ENCODE measurements at regions not wholly inside any gene's neighbourhood (a gene's known extent, or its start where the extent isn't known, plus 50 kb on each side); places are given as distances from the start of the nearest gene placed in this dataset.

DNA sequence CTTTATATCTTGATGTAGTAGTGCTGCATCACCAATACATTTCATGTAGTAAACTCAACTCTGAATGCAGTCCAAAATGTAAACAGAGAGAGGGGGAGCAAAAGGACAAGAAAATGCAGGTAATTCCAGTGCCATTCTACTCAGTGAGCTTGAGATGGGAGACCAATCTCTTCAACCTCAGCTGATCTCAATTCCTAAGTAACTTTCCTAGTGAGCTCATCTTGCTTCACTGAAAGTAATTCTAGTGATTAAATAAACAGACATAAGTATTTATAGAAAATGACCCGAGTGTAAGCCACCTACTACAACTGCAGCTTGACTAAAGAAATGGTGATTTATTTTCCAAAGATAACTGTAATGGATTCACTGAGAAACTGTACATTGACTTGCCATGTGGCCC is 424.5 kb downstream of the DMRT2 start:
- no peaks in the 10 kb centered on the region for H3K36me3 ChIP-seq (ENCODE audit: control insufficient read depth, insufficient read depth, low read length, severe bottlenecking)
- no peak overlapping the region for H3K9ac ChIP-seq (ENCODE audit: low read length)
- H3K4me3 ChIP-seq (ENCODE audit: low read length): no peak overlapping the region
- H3K9me3 ChIP-seq (ENCODE audit: control insufficient read depth, low read length): peaks cover 6% of the 10 kb centered on the region
- no peak for DNase-seq (ENCODE audit: low read depth)
- H3K27me3 ChIP-seq (replicated peaks; ENCODE audit: control insufficient read depth, insufficient read depth, low read length): no peaks in the 10 kb centered on the region
- peaks cover 6% of the 10 kb centered on the region for H3K4me1 ChIP-seq (ENCODE audit: control insufficient read depth, insufficient read depth, low read length)

DNA sequence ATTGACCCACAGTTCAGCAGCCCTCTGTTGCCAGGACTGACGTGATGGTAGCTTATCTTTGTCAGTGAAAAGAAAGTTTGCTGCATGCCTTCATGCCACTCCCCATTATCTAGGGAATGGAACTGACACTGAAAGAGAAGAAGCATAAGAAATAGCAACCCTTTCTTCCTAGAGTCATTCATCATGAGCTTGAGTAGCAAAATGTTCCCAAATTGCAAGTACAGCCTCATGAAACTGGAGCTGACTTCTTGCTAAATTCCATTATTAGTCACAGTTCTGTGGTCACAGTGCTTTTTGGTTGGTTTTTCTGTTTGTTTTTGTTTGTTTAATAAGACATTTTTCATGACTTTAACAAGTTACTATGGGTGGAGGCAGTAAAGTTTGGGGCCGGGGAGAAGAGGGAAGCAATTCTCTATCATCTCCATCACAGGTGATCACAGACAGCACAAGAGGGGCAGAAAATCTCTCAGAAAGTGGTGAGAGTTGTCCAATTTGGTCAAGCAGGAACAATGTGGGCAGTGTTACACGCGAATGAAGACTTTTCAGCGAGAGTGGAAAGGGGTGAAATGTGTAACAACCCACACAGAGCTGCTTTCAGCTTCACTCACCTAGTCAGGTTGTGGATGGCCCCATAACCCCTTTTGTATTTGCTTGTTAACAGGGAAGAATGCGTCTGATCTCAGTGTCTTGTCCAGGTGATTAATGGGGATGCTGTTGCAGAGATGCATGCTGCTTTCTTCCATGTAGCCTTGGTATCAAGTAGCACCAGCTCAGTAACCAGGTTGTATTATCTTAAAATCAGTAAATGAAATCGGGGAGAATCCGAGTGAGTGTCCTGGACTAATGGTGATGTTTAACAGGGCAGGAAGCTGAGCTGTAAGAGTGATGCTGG is 440.4 kb downstream of the DMRT2 start:
- no peaks in the 10 kb centered on the region for H3K36me3 ChIP-seq (ENCODE audit: control insufficient read depth, insufficient read depth, low read length, severe bottlenecking)
- peaks cover 19% of the 10 kb centered on the region for H3K4me1 ChIP-seq (ENCODE audit: control insufficient read depth, insufficient read depth, low read length)
- H3K27me3 ChIP-seq (replicated peaks; ENCODE audit: control insufficient read depth, insufficient read depth, low read length): peaks cover 7% of the 10 kb centered on the region
- no peaks in the 10 kb centered on the region for H3K9me3 ChIP-seq (ENCODE audit: control insufficient read depth, low read length)
- peak; percentile 1 for DNase-seq (ENCODE audit: low read depth)
- H3K4me3 ChIP-seq (ENCODE audit: low read length): peak overlapping the region; percentile 54
- no peak overlapping the region for H3K9ac ChIP-seq (ENCODE audit: low read length)

DNA sequence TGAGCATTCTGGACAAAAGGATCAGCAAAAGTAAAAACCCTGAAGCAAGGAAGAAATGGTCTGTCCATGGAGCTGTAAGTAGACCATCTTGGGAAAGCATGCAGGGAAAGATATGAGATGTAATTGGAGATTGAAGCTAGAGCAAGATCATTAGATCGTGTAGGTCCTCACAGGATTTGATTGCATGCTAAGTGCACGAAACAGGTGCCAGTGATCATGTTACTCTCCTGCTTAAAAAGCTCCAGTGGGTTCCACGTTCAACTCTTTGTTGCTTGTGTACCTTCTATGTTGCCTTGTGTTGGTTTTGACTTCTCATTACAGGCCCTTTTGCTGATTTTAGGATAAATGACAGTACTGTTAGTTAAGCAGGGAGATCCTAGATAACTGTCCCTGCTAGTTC is 442.0 kb downstream of the DMRT2 start:
- Histone ChIP-seq H3K27me3 (replicated peaks; ENCODE audit: control insufficient read depth, insufficient read depth, low read length) (peaks cover 7% of the 10 kb centered on the region), H3K9me3 (ENCODE audit: control insufficient read depth, low read length) (no peaks in the 10 kb centered on the region), H3K36me3 (ENCODE audit: control insufficient read depth, insufficient read depth, low read length, severe bottlenecking) (no peaks in the 10 kb centered on the region), H3K4me3 (ENCODE audit: low read length) (no peak overlapping the region), H3K4me1 (ENCODE audit: control insufficient read depth, insufficient read depth, low read length) (peaks cover 19% of the 10 kb centered on the region), H3K9ac (ENCODE audit: low read length) (no peak overlapping the region)
- no peak for DNase-seq (ENCODE audit: low read depth)

DNA sequence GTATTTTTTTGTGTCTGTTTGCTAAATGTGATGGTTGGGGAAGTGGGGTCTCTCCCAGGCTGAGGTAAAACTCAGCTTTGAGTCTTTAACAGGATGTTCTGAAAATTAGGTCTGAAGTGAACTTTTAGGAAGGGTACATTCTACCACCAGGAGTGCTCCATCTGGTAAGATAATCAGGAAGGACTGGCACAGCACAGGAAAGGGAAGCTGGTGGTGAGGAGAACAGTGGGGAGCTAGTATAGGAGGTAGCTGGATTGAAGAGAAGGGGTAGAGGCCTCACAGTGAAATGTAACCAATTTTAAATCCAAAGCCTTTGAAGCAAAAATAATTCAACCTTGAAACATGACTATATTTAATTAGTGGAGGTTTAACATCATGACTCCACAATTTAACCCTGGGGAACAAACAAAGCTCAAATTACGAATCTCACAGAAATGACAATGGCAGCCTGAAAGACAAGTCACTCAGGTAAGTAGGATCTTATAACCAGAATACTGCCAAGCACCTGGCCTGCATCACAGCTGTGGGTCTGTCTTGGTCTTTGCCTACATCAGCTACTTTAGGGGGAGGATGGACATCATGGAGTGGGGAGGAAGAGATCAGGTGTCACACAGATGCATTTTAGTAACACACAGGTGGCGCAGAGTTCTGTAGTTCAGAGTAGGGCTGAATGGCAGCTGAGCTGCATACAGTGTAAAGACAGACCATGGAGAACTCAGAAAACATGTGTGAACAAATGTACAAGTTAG is 445.3 kb downstream of the DMRT2 start:
- Histone ChIP-seq H3K27me3 (replicated peaks; ENCODE audit: control insufficient read depth, insufficient read depth, low read length) (peaks cover 7% of the 10 kb centered on the region), H3K36me3 (ENCODE audit: control insufficient read depth, insufficient read depth, low read length, severe bottlenecking) (no peaks in the 10 kb centered on the region), H3K9ac (ENCODE audit: low read length) (no peak overlapping the region), H3K9me3 (ENCODE audit: control insufficient read depth, low read length) (no peaks in the 10 kb centered on the region), H3K4me1 (ENCODE audit: control insufficient read depth, insufficient read depth, low read length) (peaks cover 5% of the 10 kb centered on the region), H3K4me3 (ENCODE audit: low read length) (no peak overlapping the region)
- DNase-seq (ENCODE audit: low read depth): no peak

DNA sequence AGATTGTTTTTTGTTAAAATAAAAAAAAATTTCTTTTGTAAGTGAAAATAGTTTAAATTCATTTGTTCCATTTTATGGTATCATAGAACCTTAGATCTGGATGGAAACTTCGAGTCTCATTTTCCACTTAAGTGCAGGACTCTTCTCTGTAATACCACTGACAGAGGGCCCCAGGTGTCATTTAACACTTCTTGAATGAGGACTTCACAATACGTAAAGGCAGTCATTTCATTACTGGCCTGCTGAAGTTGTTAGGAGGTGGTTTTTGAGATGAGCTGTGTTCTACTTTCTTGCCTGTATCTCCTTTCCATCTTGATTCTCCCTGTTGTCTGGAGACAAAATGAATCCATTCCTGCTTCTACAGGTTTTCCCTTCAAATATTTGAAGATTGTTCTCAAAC is 455.3 kb downstream of the DMRT2 start:
- Histone ChIP-seq H3K9me3 (ENCODE audit: control insufficient read depth, low read length) (no peaks in the 10 kb centered on the region), H3K4me1 (ENCODE audit: control insufficient read depth, insufficient read depth, low read length) (no peaks in the 10 kb centered on the region)

DNA sequence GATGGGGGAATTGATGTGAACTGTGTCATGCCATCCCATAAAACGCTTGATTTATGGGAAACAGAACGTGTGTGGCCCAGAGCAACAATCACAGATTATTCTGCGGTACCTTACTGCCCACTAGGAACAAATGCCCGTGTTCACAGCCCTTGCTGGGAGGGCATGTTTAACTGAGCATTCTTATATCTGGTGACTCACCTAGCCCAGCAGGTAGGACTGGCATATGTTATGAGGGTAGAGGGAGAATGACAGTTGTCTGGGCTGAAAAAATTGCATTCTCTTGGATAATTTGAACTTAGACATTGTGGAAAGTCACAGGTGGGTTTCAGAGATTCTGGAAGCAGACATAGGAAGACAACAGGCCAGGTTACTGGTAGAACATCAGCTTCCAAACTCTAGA is 460.6 kb downstream of the DMRT2 start:
- Histone ChIP-seq H3K4me1 (ENCODE audit: control insufficient read depth, insufficient read depth, low read length) (no peaks in the 10 kb centered on the region), H3K27me3 (replicated peaks; ENCODE audit: control insufficient read depth, insufficient read depth, low read length) (peaks cover 5% of the 10 kb centered on the region), H3K36me3 (ENCODE audit: control insufficient read depth, insufficient read depth, low read length, severe bottlenecking) (no peaks in the 10 kb centered on the region), H3K9ac (ENCODE audit: low read length) (no peak overlapping the region), H3K9me3 (ENCODE audit: control insufficient read depth, low read length) (no peaks in the 10 kb centered on the region), H3K4me3 (ENCODE audit: low read length) (no peak overlapping the region)
- DNase-seq (ENCODE audit: low read depth): no peak

More for the DNA sequence above, 455.3 kb downstream of the DMRT2 start:
- H3K27me3 ChIP-seq (replicated peaks; ENCODE audit: control insufficient read depth, insufficient read depth, low read length): no peaks in the 10 kb centered on the region
- H3K36me3 ChIP-seq (ENCODE audit: control insufficient read depth, insufficient read depth, low read length, severe bottlenecking): no peaks in the 10 kb centered on the region
- DNase-seq (ENCODE audit: low read depth): no peak
- no peak overlapping the region for H3K9ac ChIP-seq (ENCODE audit: low read length)
- H3K4me3 ChIP-seq (ENCODE audit: low read length): no peak overlapping the region

DNA sequence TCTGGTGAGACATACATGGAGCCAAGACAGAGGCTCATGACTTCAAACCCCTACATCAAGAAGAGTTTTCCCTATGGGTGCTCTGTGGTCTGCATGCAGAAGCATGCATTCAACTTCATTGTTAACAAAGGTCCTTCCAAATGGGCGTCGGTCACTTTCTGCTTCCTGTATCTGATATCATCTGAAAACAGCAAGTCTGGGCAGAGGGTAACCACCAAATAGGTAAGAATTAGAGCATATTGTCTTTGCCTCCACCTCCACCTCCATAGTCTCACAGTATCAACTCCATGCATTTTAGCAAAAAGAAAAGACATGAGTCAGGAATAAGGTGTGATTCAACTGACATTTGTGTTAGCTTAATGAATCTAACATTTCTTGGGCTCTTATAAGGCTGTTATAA is 462.9 kb downstream of the DMRT2 start:
- no peaks in the 10 kb centered on the region for H3K4me1 ChIP-seq (ENCODE audit: control insufficient read depth, insufficient read depth, low read length)
- no peaks in the 10 kb centered on the region for H3K9me3 ChIP-seq (ENCODE audit: control insufficient read depth, low read length)
- H3K4me3 ChIP-seq (ENCODE audit: low read length): no peak overlapping the region
- no peak overlapping the region for H3K9ac ChIP-seq (ENCODE audit: low read length)
- H3K27me3 ChIP-seq (replicated peaks; ENCODE audit: control insufficient read depth, insufficient read depth, low read length): peaks cover 5% of the 10 kb centered on the region
- H3K36me3 ChIP-seq (ENCODE audit: control insufficient read depth, insufficient read depth, low read length, severe bottlenecking): no peaks in the 10 kb centered on the region
- no peak for DNase-seq (ENCODE audit: low read depth)

DNA sequence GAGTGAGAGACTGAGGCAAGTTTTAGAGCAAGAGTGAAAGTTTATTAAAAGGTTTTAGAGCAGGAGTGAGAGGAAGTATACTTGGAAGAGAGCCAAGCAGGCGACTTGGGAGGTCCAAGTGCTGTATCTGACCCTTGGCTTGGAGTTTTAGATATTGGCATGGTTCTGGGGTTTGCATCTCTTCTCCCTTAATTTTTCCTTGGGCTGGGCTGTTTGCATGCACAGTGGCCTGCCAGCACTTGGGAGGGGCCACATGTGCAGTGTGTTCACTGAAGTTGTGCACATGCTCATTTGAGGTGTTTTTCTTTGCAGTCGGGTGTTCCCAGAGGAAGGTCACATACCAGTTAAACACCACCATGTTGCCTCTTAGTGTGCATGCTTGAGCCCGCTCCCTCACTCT is 464.1 kb downstream of the DMRT2 start:
- H3K27me3 ChIP-seq (replicated peaks; ENCODE audit: control insufficient read depth, insufficient read depth, low read length): peaks cover 5% of the 10 kb centered on the region
- H3K4me1 ChIP-seq (ENCODE audit: control insufficient read depth, insufficient read depth, low read length): no peaks in the 10 kb centered on the region
- no peaks in the 10 kb centered on the region for H3K9me3 ChIP-seq (ENCODE audit: control insufficient read depth, low read length)
- H3K4me3 ChIP-seq (ENCODE audit: low read length): no peak overlapping the region
- H3K36me3 ChIP-seq (ENCODE audit: control insufficient read depth, insufficient read depth, low read length, severe bottlenecking): no peaks in the 10 kb centered on the region
- no peak for DNase-seq (ENCODE audit: low read depth)
- no peak overlapping the region for H3K9ac ChIP-seq (ENCODE audit: low read length)

DNA sequence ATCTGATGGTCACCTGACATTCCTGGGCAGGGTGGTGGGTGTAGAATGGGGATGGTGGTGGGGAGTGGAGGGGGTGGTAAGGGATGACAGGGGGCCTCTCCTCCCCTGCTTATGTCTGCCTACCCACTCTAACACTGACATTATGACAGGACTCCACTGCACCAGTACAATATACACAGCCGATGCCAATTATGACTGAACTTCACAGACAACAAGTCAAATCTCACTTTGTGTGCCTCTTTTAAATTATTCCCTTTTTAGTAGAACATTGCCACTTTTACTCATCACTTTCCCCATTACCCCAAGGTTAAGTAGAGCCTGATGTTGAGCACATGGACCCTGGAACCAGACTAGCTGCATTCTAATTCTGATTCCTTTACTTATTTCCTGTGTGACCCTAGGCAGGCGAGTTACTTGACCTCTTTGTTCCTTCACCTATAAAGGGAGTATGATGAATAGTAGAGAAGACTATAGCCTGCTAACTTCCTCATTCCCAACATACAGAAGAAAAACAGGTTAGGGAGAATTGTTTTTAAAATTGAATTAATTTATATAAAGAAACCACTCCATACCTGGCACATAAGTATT is 464.7 kb downstream of the DMRT2 start:
- Histone ChIP-seq H3K36me3 (ENCODE audit: control insufficient read depth, insufficient read depth, low read length, severe bottlenecking) (no peaks in the 10 kb centered on the region), H3K4me1 (ENCODE audit: control insufficient read depth, insufficient read depth, low read length) (no peaks in the 10 kb centered on the region), H3K27me3 (replicated peaks; ENCODE audit: control insufficient read depth, insufficient read depth, low read length) (peaks cover 5% of the 10 kb centered on the region), H3K9me3 (ENCODE audit: control insufficient read depth, low read length) (no peaks in the 10 kb centered on the region), H3K9ac (ENCODE audit: low read length) (no peak overlapping the region), H3K4me3 (ENCODE audit: low read length) (no peak overlapping the region)
- DNase-seq (ENCODE audit: low read depth): no peak

DNA sequence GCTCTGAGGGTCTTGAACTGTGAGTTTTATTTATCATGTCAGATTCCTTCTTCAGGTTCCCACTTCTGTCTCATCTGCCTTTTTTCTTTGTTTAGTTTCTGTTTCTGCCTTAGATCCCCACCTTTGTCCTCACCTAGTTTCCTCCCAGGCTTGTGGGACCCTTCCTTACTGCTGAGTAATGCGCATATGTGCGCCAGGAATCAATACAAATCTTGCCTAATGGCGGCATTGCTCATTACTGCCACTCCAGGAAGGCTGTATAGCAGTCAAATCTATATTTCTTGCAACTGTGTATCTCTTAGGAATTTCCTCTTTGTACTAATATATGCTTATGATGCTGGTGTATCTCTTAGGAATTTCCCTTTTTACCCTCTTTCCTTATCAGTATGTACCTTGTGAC is 465.4 kb downstream of the DMRT2 start:
- H3K9me3 ChIP-seq (ENCODE audit: control insufficient read depth, low read length): no peaks in the 10 kb centered on the region
- H3K4me1 ChIP-seq (ENCODE audit: control insufficient read depth, insufficient read depth, low read length): no peaks in the 10 kb centered on the region
- H3K36me3 ChIP-seq (ENCODE audit: control insufficient read depth, insufficient read depth, low read length, severe bottlenecking): no peaks in the 10 kb centered on the region
- no peak overlapping the region for H3K9ac ChIP-seq (ENCODE audit: low read length)
- H3K27me3 ChIP-seq (replicated peaks; ENCODE audit: control insufficient read depth, insufficient read depth, low read length): peaks cover 5% of the 10 kb centered on the region
- no peak for DNase-seq (ENCODE audit: low read depth)
- no peak overlapping the region for H3K4me3 ChIP-seq (ENCODE audit: low read length)

DNA sequence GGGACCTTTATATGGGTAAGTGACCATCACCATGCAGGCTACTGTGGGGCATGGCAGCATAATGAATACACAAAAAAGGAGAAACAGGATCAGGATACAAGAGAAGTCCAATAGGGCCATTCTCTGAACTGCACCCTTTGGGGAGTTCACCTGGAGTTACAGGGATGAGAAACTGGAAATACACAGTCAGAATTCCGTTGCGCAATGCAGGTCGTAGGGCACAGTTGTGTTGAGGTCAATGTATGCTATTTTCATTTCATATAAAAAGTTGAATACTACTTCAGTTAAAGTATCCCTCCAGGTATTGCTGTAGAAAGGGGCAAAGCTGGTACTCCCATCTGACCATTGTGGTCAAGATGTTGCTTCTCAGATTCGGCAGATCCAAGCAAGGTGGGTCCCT is 471.4 kb downstream of the DMRT2 start:
- DNase-seq (ENCODE audit: low read depth): no peak
- Histone ChIP-seq H3K27me3 (replicated peaks; ENCODE audit: control insufficient read depth, insufficient read depth, low read length) (no peaks in the 10 kb centered on the region), H3K9ac (ENCODE audit: low read length) (no peak overlapping the region), H3K4me3 (ENCODE audit: low read length) (no peak overlapping the region), H3K4me1 (ENCODE audit: control insufficient read depth, insufficient read depth, low read length) (no peaks in the 10 kb centered on the region), H3K36me3 (ENCODE audit: control insufficient read depth, insufficient read depth, low read length, severe bottlenecking) (no peaks in the 10 kb centered on the region), H3K9me3 (ENCODE audit: control insufficient read depth, low read length) (no peaks in the 10 kb centered on the region)

Measured in adipocyte (in vitro differentiated cells).